H9 (cell line): ENCODE measurements at regions not wholly inside any gene's neighbourhood (a gene's known extent, or its start where the extent isn't known, plus 50 kb on each side); places are given as distances from the start of the nearest gene placed in this dataset.

Experiments used
- DNase-seq: peaks from one replicate; pipeline ENCODE4 v3.0.0-alpha.2; 2017
- H2AFZ ChIP-seq: one replicate; pipeline ENCODE4 v1.6.1; 2013; ENCODE audit warnings: mild to moderate bottlenecking, low read length, control low read depth, moderate library complexity
- H2AK5ac ChIP-seq: 2 replicates; pipeline ENCODE4 v1.6.1; 2013; ENCODE audit warnings: low read length, control low read depth, mixed read lengths; ENCODE audit not compliant: insufficient read length
- H2BK120ac ChIP-seq: one replicate; pipeline ENCODE4 v1.6.1; 2013; ENCODE audit warnings: low read depth, mild to moderate bottlenecking, low read length, control low read depth, inconsistent platforms; ENCODE audit not compliant: poor library complexity, severe bottlenecking
- H2BK12ac ChIP-seq: 2 replicates; pipeline ENCODE4 v1.6.1; 2013; ENCODE audit warnings: low read length, control low read depth, mixed read lengths, low read depth; ENCODE audit not compliant: insufficient read length
- H2BK15ac ChIP-seq: 2 replicates; pipeline ENCODE4 v1.6.1; 2013; ENCODE audit warnings: low read depth, low read length, control low read depth
- H2BK20ac ChIP-seq: one replicate; pipeline ENCODE4 v1.6.1; 2013; ENCODE audit warnings: low read depth, mild to moderate bottlenecking, low read length, control low read depth, inconsistent platforms; ENCODE audit not compliant: poor library complexity, severe bottlenecking
- H2BK5ac ChIP-seq: 2 replicates; pipeline ENCODE4 v1.6.1; 2013; ENCODE audit warnings: low read length, control low read depth, mixed read lengths; ENCODE audit not compliant: insufficient read length
- H3K14ac ChIP-seq: 2 replicates; pipeline ENCODE4 v1.6.1; 2013; ENCODE audit warnings: low read length, control low read depth; ENCODE audit not compliant: insufficient read depth
- H3K18ac ChIP-seq: 2 replicates; pipeline ENCODE4 v1.6.1; 2013; ENCODE audit warnings: low read depth, mild to moderate bottlenecking, mixed read lengths, low read length, control low read depth; ENCODE audit not compliant: insufficient read length
- H3K23ac ChIP-seq: 2 replicates; pipeline ENCODE4 v1.6.1; 2013; ENCODE audit warnings: low read length, control low read depth, mixed read lengths, low read depth; ENCODE audit not compliant: insufficient read length
- H3K23me2 ChIP-seq: 2 replicates; pipeline ENCODE4 v1.6.1; 2013; ENCODE audit warnings: low read depth, mild to moderate bottlenecking, mixed read lengths, low read length, control low read depth; ENCODE audit not compliant: insufficient read length, poor library complexity, severe bottlenecking
- H3K27ac ChIP-seq: 2 replicates; pipeline ENCODE4 v1.5.1; 2013; ENCODE audit warnings: low read length, control low read depth, mixed read lengths, low read depth; ENCODE audit not compliant: insufficient read length
- H3K27me3 ChIP-seq: 2 replicates; pipeline ENCODE4 v1.6.1; 2013; ENCODE audit warnings: low read length, control low read depth, inconsistent platforms; ENCODE audit not compliant: insufficient read depth
- H3K4ac ChIP-seq: 2 replicates; pipeline ENCODE4 v1.6.1; 2013; ENCODE audit warnings: low read depth, mild to moderate bottlenecking, control low read depth, inconsistent platforms, low read length, moderate library complexity
- H3K4me1 ChIP-seq: 2 replicates; pipeline ENCODE4 v1.6.1; 2013; ENCODE audit warnings: low read length, control low read depth, inconsistent platforms; ENCODE audit not compliant: insufficient read depth
- H3K4me2 ChIP-seq: 2 replicates; pipeline ENCODE4 v1.6.1; 2013; ENCODE audit warnings: low read length, control low read depth, mixed read lengths; ENCODE audit not compliant: insufficient read length, insufficient read depth
- H3K56ac ChIP-seq: 2 replicates; pipeline ENCODE4 v1.6.1; 2013; ENCODE audit warnings: low read depth, mild to moderate bottlenecking, mixed read lengths, low read length, control low read depth; ENCODE audit not compliant: insufficient read length
- H3K79me1 ChIP-seq: 2 replicates; pipeline ENCODE4 v1.6.1; 2013; ENCODE audit warnings: low read depth, mild to moderate bottlenecking, moderate library complexity, low read length, control low read depth, inconsistent platforms; ENCODE audit not compliant: insufficient read depth, poor library complexity, severe bottlenecking
- H3K79me2 ChIP-seq: 2 replicates; pipeline ENCODE4 v1.6.1; 2013; ENCODE audit warnings: low read length, control low read depth, inconsistent platforms; ENCODE audit not compliant: insufficient read depth
- H3K9ac ChIP-seq: 2 replicates; pipeline ENCODE4 v1.6.1; 2013; ENCODE audit warnings: low read length, control low read depth, mixed read lengths; ENCODE audit not compliant: insufficient read length; ENCODE audit errors: extremely low read depth
- H3K9me3 ChIP-seq: one replicate; pipeline ENCODE4 v1.6.1; 2013; ENCODE audit warnings: low read depth, low read length, inconsistent platforms; ENCODE audit not compliant: control insufficient read depth
- H3T11ph ChIP-seq: one replicate; pipeline ENCODE4 v1.6.1; 2013; ENCODE audit warnings: mild to moderate bottlenecking, low read length, control low read depth, inconsistent platforms
- H4K20me1 ChIP-seq: one replicate; pipeline ENCODE4 v1.6.1; 2013; ENCODE audit not compliant: control insufficient read depth, insufficient read length, insufficient read depth
- H4K5ac ChIP-seq: 2 replicates; pipeline ENCODE4 v1.6.1; 2013; ENCODE audit warnings: low read depth, mild to moderate bottlenecking, mixed read lengths, low read length, control low read depth; ENCODE audit not compliant: insufficient read length
- H4K8ac ChIP-seq: replicated peaks from 2 replicates; pipeline ENCODE4 v1.6.1; 2013; ENCODE audit warnings: low read length, control low read depth, mixed read lengths, low read depth; ENCODE audit not compliant: insufficient read length
- H4K91ac ChIP-seq: 2 replicates; pipeline ENCODE4 v1.6.1; 2013; ENCODE audit warnings: low read depth, mild to moderate bottlenecking, moderate library complexity, mixed read lengths, low read length, control low read depth; ENCODE audit not compliant: insufficient read length
- H3K27ac Mint-ChIP-seq, 3 experiments: 2 replicates in 2 of 3; 3 replicates in 1 of 3; pipeline ENCODE4 v1.8.0; 2020 to 2021; ENCODE audit warnings: mixed read lengths in 3 of 3, mild to moderate bottlenecking in 1 of 3, moderate library complexity in 1 of 3
- H3K27me3 Mint-ChIP-seq: 2 replicates; pipeline ENCODE4 v1.8.0; 2021; ENCODE audit warnings: low read depth, mild to moderate bottlenecking, moderate library complexity, mixed read lengths
- H3K36me3 Mint-ChIP-seq, 3 experiments: 2 replicates in 2 of 3; 3 replicates in 1 of 3; pipeline ENCODE4 v1.8.0; 2020 to 2021; ENCODE audit warnings: low read depth in 3 of 3, mixed read lengths in 3 of 3; ENCODE audit not compliant: insufficient read depth in 1 of 3
- H3K4me1 Mint-ChIP-seq, 2 experiments: 2 replicates each; pipeline ENCODE4 v1.8.0; 2020; ENCODE audit warnings: mixed read lengths in 2 of 2
- H3K4me3 Mint-ChIP-seq, 2 experiments: 2 replicates in 1 of 2; 3 replicates in 1 of 2; pipeline ENCODE4 v1.8.0; 2020 to 2021; ENCODE audit warnings: mild to moderate bottlenecking in 2 of 2, mixed read lengths in 2 of 2, moderate library complexity in 1 of 2
- H3K9me3 Mint-ChIP-seq, 2 experiments: 2 replicates in 1 of 2; 3 replicates in 1 of 2; pipeline ENCODE4 v1.8.0; 2020; ENCODE audit warnings: mild to moderate bottlenecking in 2 of 2, mixed read lengths in 2 of 2, moderate library complexity in 1 of 2
- WGBS: extraction: QIAGEN DNeasy Blood & Tissue Kit; methylation state at CpG from one replicate; pipeline ENCODE4 v1.1.7; 2013; ENCODE audit warnings: missing lambda C conversion rate, low lambda C conversion rate, mixed read lengths; ENCODE audit not compliant: insufficient read length; ENCODE audit errors: extremely low coverage; 5-methylcytosine and 5-hydroxymethylcytosine counted together
- TF ChIP-seq, protein P1 (sequence below): fragments of 200-600 bp; sonication (generic); conservative IDR thresholded peaks from 3 replicates; pipeline ENCODE4 v1.8.0; 2021; ENCODE audit warnings: antibody characterized with exemption, mild to moderate bottlenecking

DNA sequence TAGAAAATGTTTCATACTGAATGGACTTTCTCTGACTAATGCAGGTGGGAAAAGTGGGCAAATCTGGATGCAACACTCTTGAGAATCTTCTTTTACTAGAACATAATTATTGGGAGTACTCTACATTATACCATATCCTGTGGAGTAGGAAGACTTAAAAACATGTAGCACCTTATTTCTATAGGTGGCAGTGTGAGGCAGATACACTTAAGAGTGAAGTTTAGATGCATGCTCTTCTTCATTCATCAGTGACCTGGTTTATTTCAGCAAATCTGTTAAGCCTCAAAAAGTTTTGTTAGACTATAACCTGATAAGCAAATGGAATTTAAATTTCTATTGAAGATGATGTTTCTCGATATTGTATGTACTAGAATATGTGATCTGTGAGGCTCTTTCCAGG, 1087.1 kb upstream of the LRRN3 start:
- TF ChIP-seq, protein P1, sequence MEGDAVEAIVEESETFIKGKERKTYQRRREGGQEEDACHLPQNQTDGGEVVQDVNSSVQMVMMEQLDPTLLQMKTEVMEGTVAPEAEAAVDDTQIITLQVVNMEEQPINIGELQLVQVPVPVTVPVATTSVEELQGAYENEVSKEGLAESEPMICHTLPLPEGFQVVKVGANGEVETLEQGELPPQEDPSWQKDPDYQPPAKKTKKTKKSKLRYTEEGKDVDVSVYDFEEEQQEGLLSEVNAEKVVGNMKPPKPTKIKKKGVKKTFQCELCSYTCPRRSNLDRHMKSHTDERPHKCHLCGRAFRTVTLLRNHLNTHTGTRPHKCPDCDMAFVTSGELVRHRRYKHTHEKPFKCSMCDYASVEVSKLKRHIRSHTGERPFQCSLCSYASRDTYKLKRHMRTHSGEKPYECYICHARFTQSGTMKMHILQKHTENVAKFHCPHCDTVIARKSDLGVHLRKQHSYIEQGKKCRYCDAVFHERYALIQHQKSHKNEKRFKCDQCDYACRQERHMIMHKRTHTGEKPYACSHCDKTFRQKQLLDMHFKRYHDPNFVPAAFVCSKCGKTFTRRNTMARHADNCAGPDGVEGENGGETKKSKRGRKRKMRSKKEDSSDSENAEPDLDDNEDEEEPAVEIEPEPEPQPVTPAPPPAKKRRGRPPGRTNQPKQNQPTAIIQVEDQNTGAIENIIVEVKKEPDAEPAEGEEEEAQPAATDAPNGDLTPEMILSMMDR = peak; percentile 25; the same call in 1 of the 3 replicates
- Histone ChIP-seq H3K4me2 (no peak overlapping the region), H3K79me1 (no peaks in the 10 kb centered on the region), H4K5ac (no peak overlapping the region), H4K91ac (no peak overlapping the region), H3K4me1 (no peaks in the 10 kb centered on the region), H2BK120ac (no peak overlapping the region), H2AK5ac (no peak overlapping the region), H4K8ac (no peak overlapping the region), H2BK12ac (no peak overlapping the region), H4K20me1 (no peaks in the 10 kb centered on the region), H3K18ac (no peak overlapping the region), H3K56ac (no peak overlapping the region), H3K79me2 (no peaks in the 10 kb centered on the region), H3T11ph (no peak overlapping the region), H3K27me3 (no peaks in the 10 kb centered on the region), H2BK15ac (no peak overlapping the region), H3K9me3 (no peaks in the 10 kb centered on the region), H2BK5ac (no peak overlapping the region), H3K4ac (no peak overlapping the region), H3K9ac (no peak overlapping the region), H3K23me2 (no peaks in the 10 kb centered on the region), H2BK20ac (no peak overlapping the region), H3K14ac (no peak overlapping the region), H3K23ac (no peak overlapping the region), H3K27ac (no peak overlapping the region), H2AFZ (no peak overlapping the region)
- H3K4me3 Mint-ChIP-seq = no peak overlapping the region
- no peak overlapping the region for H3K27ac Mint-ChIP-seq
- H3K9me3 Mint-ChIP-seq = no peaks in the 10 kb centered on the region
- no peak for DNase-seq
- no CpG with 5 or more reads among the region's 1 CpG for WGBS
- H3K4me1 Mint-ChIP-seq = no peaks in the 10 kb centered on the region
- no peaks in the 10 kb centered on the region for H3K27me3 Mint-ChIP-seq
- H3K36me3 Mint-ChIP-seq = no peaks in the 10 kb centered on the region
